HG02623 (cell line): ENCODE measurements at regions not wholly inside any gene's neighbourhood (a gene's known extent, or its start where the extent isn't known, plus 50 kb on each side); places are given as distances from the start of the nearest gene placed in this dataset.
"Not testable (repeated sequence)": the region's sequence is repeated elsewhere in the genome, so short reads cannot be mapped to it uniquely, and the experiment has no call there.

Experiments
- ATAC-seq: cut with Tn5 transposase; IDR thresholded peaks from one replicate; pipeline ENCODE4 v1.9.1; 2021; ENCODE audit warnings: moderate library complexity; ENCODE audit not compliant: unreplicated experiment

GRCh38 chr9:22170556-22170955 is 161.5 kb upstream of the CDKN2B start:
- ATAC-seq: no peak

GRCh38 chr9:22170990-22171670 is 162.0 kb upstream of the CDKN2B start:
- ATAC-seq: peak; percentile 58

- ATAC-seq: no peak
Measured at GRCh38 chr9:22171691-22172090, 162.6 kb upstream of the CDKN2B start.

GRCh38 chr9:22173908-22174307 is 164.8 kb upstream of the CDKN2B start:
- ATAC-seq: no peak

GRCh38 chr9:22175972-22176545 is 167.0 kb upstream of the CDKN2B start:
- ATAC-seq: no peak

- ATAC-seq: not testable (repeated sequence)
Measured at GRCh38 chr9:22181021-22181420, 171.9 kb upstream of the CDKN2B start.

- no peak for ATAC-seq
Measured at GRCh38 chr9:22189471-22189870, 180.4 kb upstream of the CDKN2B start.

- ATAC-seq: peak; percentile 78
Measured at GRCh38 chr9:22197000-22197399, 187.9 kb upstream of the CDKN2B start.

- ATAC-seq: no peak
Measured at GRCh38 chr9:22198681-22199080, 189.6 kb upstream of the CDKN2B start.

- no peak for ATAC-seq
Measured at GRCh38 chr9:22201256-22201655, 192.2 kb upstream of the CDKN2B start.

- no peak for ATAC-seq
Measured at GRCh38 chr9:22203371-22204138, 194.4 kb upstream of the CDKN2B start.

GRCh38 chr9:22204240-22204639 is 195.1 kb upstream of the CDKN2B start:
- ATAC-seq: no peak

- ATAC-seq: no peak
Measured at GRCh38 chr9:22206833-22207232, 197.7 kb upstream of the CDKN2B start.

GRCh38 chr9:22208846-22209585 is 199.9 kb upstream of the CDKN2B start:
- no peak for ATAC-seq

- ATAC-seq: no peak
Measured at GRCh38 chr9:22210262-22210661, 201.2 kb upstream of the CDKN2B start.

- no peak for ATAC-seq
Measured at GRCh38 chr9:22210936-22211335, 201.8 kb upstream of the CDKN2B start.

GRCh38 chr9:22211588-22212360 is 202.7 kb upstream of the CDKN2B start:
- no peak for ATAC-seq

GRCh38 chr9:22214021-22214420 is 204.9 kb upstream of the CDKN2B start:
- no peak for ATAC-seq

- ATAC-seq: no peak
Measured at GRCh38 chr9:22214497-22215031, 205.5 kb upstream of the CDKN2B start.

- ATAC-seq: no peak
Measured at GRCh38 chr9:22215521-22215920, 206.4 kb upstream of the CDKN2B start.
